Common myeloid progenitor, CD34-positive (primary cell): ENCODE measurements at regions not wholly inside any gene's neighbourhood (a gene's known extent, or its start where the extent isn't known, plus 50 kb on each side); places are given as distances from the start of the nearest gene placed in this dataset.

Source experiments
- CTCF ChIA-PET: fragments of 350-600 bp; sonication (Branson Sonifier 250); formaldehyde crosslinking; loops from one replicate; lab custom pipeline; 2021; ENCODE audit warnings: antibody characterized with exemption; lab: Charles Lee
- POLR2A ChIA-PET: fragments of 350-600 bp; sonication (Branson Sonifier 250); formaldehyde crosslinking; loops from one replicate; lab custom pipeline; 2021; ENCODE audit warnings: antibody characterized with exemption; lab: Charles Lee
- DNase-seq, 3 donors: peaks; one replicate each; pipeline versions ENCODE4 v3.0.0 to v3.0.0-alpha.2; 2013
- H3K27ac ChIP-seq, 2 experiments: 1 replicate in 1 of 2; 2 replicates in 1 of 2; pipeline ENCODE4 v1.7.0; 2013; ENCODE audit warnings: inconsistent platforms in 2 of 2, low read length in 2 of 2, mild to moderate bottlenecking in 2 of 2, low read depth in 1 of 2, moderate library complexity in 1 of 2; ENCODE audit not compliant: severe bottlenecking in 2 of 2, insufficient read depth in 1 of 2, poor library complexity in 1 of 2
- H3K27me3 ChIP-seq, 5 experiments: replicated peaks in 2 of 5; 1 replicate in 3 of 5; 2 replicates in 2 of 5; pipeline versions ENCODE4 v1.6.1 to v1.7.0; 2013; ENCODE audit warnings: low read length in 4 of 5, mild to moderate bottlenecking in 2 of 5, moderate library complexity in 2 of 5, inconsistent platforms in 1 of 5; ENCODE audit not compliant: insufficient read depth in 5 of 5, control insufficient read depth in 4 of 5
- H3K36me3 ChIP-seq, 4 experiments: 1 replicate in 2 of 4; 2 replicates in 2 of 4; pipeline versions ENCODE4 v1.6.1 to v1.7.0; 2013; ENCODE audit warnings: low read length in 3 of 4, control low read depth in 1 of 4, mild to moderate bottlenecking in 1 of 4; ENCODE audit not compliant: control insufficient read depth in 4 of 4, insufficient read depth in 4 of 4
- H3K4me1 ChIP-seq, 4 experiments: 1 replicate in 3 of 4; 2 replicates in 1 of 4; pipeline versions ENCODE4 v1.6.1 to v1.7.1; 2013; ENCODE audit warnings: low read length in 3 of 4, mild to moderate bottlenecking in 3 of 4, control low read depth in 1 of 4, inconsistent platforms in 1 of 4, moderate library complexity in 1 of 4; ENCODE audit not compliant: control insufficient read depth in 4 of 4, insufficient read depth in 4 of 4; ENCODE audit errors: control extremely low read depth in 1 of 4
- H3K4me3 ChIP-seq, 7 experiments: 1 replicate in 4 of 7; 2 replicates in 3 of 7; pipeline versions ENCODE4 v1.5.1 to v1.7.0; 2013; ENCODE audit warnings: mild to moderate bottlenecking in 7 of 7, low read length in 6 of 7, moderate library complexity in 6 of 7, inconsistent platforms in 2 of 7, low read depth in 2 of 7, control low read depth in 1 of 7; ENCODE audit not compliant: insufficient read depth in 4 of 7, control insufficient read depth in 1 of 7; ENCODE audit errors: extremely low read depth in 1 of 7
- H3K9me3 ChIP-seq, 5 experiments: 1 replicate in 4 of 5; 2 replicates in 1 of 5; pipeline versions ENCODE4 v1.6.1 to v1.7.1; 2013; ENCODE audit warnings: low read length in 4 of 5, mild to moderate bottlenecking in 2 of 5, inconsistent platforms in 1 of 5, low read depth in 1 of 5, moderate library complexity in 1 of 5; ENCODE audit not compliant: control insufficient read depth in 4 of 5, insufficient read depth in 2 of 5; ENCODE audit errors: control extremely low read depth in 1 of 5
- WGBS: methylation state at CpG from one replicate; pipeline ENCODE4 v1.1.5; 2013; ENCODE audit not compliant: insufficient coverage; 5-methylcytosine and 5-hydroxymethylcytosine counted together

- Histone ChIP-seq H3K27me3 (no peaks in the 10 kb centered on the region), H3K4me1 (no peaks in the 10 kb centered on the region), H3K9me3 (no peaks in the 10 kb centered on the region), H3K27ac (no peak overlapping the region), H3K36me3 (no peaks in the 10 kb centered on the region), H3K4me3 (no peak overlapping the region)
- no peak for DNase-seq
- WGBS, result 60% methylated on average over 1 of the region's 1 CpG
- ChIA-PET POLR2A (no interaction called here), CTCF (no interaction called here)
These were observed 237.8 kb downstream of the ZWINT start for GRCh38 chr10:56123247-56123646.

DNA sequence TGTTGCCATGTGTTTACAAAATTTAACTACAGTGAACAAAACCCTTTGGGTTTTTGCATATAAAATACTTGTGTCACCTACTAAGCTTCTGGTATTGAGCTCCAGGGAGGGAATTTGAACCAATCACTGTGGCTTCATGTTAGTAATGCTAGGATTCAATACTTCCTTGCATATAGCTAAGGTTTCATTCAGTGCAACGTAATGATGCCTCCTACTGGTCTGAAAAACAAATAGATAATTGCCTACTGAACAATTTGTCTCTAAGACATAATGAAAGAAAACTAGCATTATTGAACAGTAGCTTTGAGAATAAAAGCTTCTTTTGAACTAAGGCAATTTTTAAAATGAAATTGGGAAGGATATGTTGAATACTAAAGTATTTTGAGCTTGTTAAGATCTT, 244.4 kb downstream of the ZWINT start:
- Histone ChIP-seq H3K4me3 (no peak overlapping the region), H3K27ac (no peak overlapping the region), H3K4me1 (no peaks in the 10 kb centered on the region), H3K36me3 (no peaks in the 10 kb centered on the region), H3K9me3 (no peaks in the 10 kb centered on the region), H3K27me3 (no peaks in the 10 kb centered on the region)
- CTCF ChIA-PET, result no interaction called here
- POLR2A ChIA-PET, result no interaction called here
- no CpG with 5 or more reads among the region's 1 CpG for WGBS
- no peak for DNase-seq

- Histone ChIP-seq H3K9me3 (no peaks in the 10 kb centered on the region), H3K4me3 (no peak overlapping the region), H3K36me3 (no peaks in the 10 kb centered on the region), H3K27ac (no peak overlapping the region), H3K27me3 (no peaks in the 10 kb centered on the region), H3K4me1 (no peaks in the 10 kb centered on the region)
- DNase-seq, result no peak
- ChIA-PET CTCF (no interaction called here), POLR2A (no interaction called here)
- 95% methylated on average over 12 of the region's 13 CpGs for WGBS
These were observed 251.6 kb downstream of the ZWINT start for GRCh38 chr10:56109454-56109853.

DNA sequence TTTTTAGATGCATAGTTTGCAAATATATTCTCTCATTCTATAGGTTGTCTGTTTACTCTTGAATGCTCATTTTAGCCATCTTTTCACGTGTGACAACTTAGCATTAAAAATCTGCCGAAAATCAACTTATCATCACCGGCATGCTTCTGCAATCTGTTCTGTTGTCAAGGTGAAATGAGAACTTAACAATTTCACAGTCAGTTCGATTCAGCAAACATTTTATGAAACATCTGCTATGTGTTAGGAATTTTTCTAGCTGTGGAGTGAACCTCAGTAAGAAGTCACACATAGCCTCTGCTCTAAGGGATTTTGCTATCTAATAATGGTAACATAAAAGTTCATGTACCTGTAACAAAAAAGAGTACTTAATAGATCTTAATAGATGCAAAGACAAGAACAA, 256.1 kb downstream of the ZWINT start:
- Histone ChIP-seq H3K9me3 (no peaks in the 10 kb centered on the region), H3K4me1 (no peaks in the 10 kb centered on the region), H3K27me3 (no peaks in the 10 kb centered on the region), H3K27ac (no peak overlapping the region), H3K36me3 (no peaks in the 10 kb centered on the region), H3K4me3 (no peak overlapping the region)
- WGBS, result 80% methylated on average over 1 of the region's 4 CpGs
- DNase-seq, result no peak
- POLR2A ChIA-PET, result no interaction called here
- CTCF ChIA-PET, result interaction anchor here (0.9 kb wide), 1 partner anchor 27 kb away, joined by 3 read pairs; no protein-coding TSS in a partner anchor

GRCh38 chr10:56104487-56104886, 256.6 kb downstream of the ZWINT start:
- ChIA-PET CTCF (interaction anchor here (0.9 kb wide), 1 partner anchor 27 kb away, joined by 3 read pairs; no protein-coding TSS in a partner anchor), POLR2A (no interaction called here)
- WGBS, result no CpG with 5 or more reads among the region's 3 CpGs
- no peak for DNase-seq
- no peaks in the 10 kb centered on the region for H3K36me3 ChIP-seq
- no peaks in the 10 kb centered on the region for H3K4me1 ChIP-seq
- no peaks in the 10 kb centered on the region for H3K27me3 ChIP-seq
- no peak overlapping the region for H3K4me3 ChIP-seq
- H3K27ac ChIP-seq, result no peak overlapping the region
- no peaks in the 10 kb centered on the region for H3K9me3 ChIP-seq

GRCh38 chr10:56096226-56096517, 264.9 kb downstream of the ZWINT start:
- no peak for DNase-seq
- no peak overlapping the region for H3K4me3 ChIP-seq
- ChIA-PET POLR2A (no interaction called here), CTCF (no interaction called here)
- 94% methylated on average over 2 of the region's 2 CpGs for WGBS
- H3K27me3 ChIP-seq, result no peaks in the 10 kb centered on the region
- H3K9me3 ChIP-seq, result no peaks in the 10 kb centered on the region
- no peaks in the 10 kb centered on the region for H3K36me3 ChIP-seq
- no peaks in the 10 kb centered on the region for H3K4me1 ChIP-seq
- H3K27ac ChIP-seq, result no peak overlapping the region

- Histone ChIP-seq H3K4me1 (no peaks in the 10 kb centered on the region), H3K36me3 (no peaks in the 10 kb centered on the region), H3K27ac (no peak overlapping the region), H3K27me3 (no peaks in the 10 kb centered on the region), H3K9me3 (no peaks in the 10 kb centered on the region), H3K4me3 (no peak overlapping the region)
- ChIA-PET POLR2A (no interaction called here), CTCF (no interaction called here)
- no peak for DNase-seq
- 70% methylated on average over 16 of the region's 16 CpGs for WGBS
These were observed 265.4 kb downstream of the ZWINT start for GRCh38 chr10:56095506-56096225.
